SK-N-SH (cell line): ENCODE measurements at regions not wholly inside any gene's neighbourhood (a gene's known extent, or its start where the extent isn't known, plus 50 kb on each side); places are given as distances from the start of the nearest gene placed in this dataset.

ENCODE experiments used
- EP300 ChIP-seq, 2 experiments: IDR thresholded peaks; 2 replicates each; pipeline versions ENCODE4 v1.4.0 to v1.6.1; 2012; ENCODE audit warnings: borderline replicate concordance in 1 of 2, low read depth in 1 of 2, low read length in 1 of 2
- GATA2 ChIP-seq: sonication (generic); formaldehyde crosslinking; IDR thresholded peaks from 2 replicates; pipeline ENCODE4 v1.5.0; 2020; ENCODE audit warnings: mild to moderate bottlenecking, missing genetic modification reagents
- POLR2AphosphoS5 ChIP-seq: IDR thresholded peaks from 2 replicates; pipeline ENCODE4 v1.6.1; 2012; ENCODE audit warnings: low read depth, low read length
- SIN3A ChIP-seq: IDR thresholded peaks from 2 replicates; pipeline ENCODE4 v1.6.1; 2012; ENCODE audit warnings: low read depth, mild to moderate bottlenecking, low read length, moderate library complexity, borderline replicate concordance
- TF ChIP-seq, protein P1 (sequence below): fragments of 200-600 bp; sonication (generic); IDR thresholded peaks from 2 replicates; pipeline ENCODE4 v1.6.1; 2017; ENCODE audit warnings: antibody characterized with exemption, mild to moderate bottlenecking, moderate library complexity

GRCh38 chr6:167691533-167692312 lies 135.0 kb upstream of the AFDN start:
- TF ChIP-seq SIN3A = no peak
- TF ChIP-seq GATA2 (CRISPR knock-in tag) = no peak
- TF ChIP-seq, protein P1, sequence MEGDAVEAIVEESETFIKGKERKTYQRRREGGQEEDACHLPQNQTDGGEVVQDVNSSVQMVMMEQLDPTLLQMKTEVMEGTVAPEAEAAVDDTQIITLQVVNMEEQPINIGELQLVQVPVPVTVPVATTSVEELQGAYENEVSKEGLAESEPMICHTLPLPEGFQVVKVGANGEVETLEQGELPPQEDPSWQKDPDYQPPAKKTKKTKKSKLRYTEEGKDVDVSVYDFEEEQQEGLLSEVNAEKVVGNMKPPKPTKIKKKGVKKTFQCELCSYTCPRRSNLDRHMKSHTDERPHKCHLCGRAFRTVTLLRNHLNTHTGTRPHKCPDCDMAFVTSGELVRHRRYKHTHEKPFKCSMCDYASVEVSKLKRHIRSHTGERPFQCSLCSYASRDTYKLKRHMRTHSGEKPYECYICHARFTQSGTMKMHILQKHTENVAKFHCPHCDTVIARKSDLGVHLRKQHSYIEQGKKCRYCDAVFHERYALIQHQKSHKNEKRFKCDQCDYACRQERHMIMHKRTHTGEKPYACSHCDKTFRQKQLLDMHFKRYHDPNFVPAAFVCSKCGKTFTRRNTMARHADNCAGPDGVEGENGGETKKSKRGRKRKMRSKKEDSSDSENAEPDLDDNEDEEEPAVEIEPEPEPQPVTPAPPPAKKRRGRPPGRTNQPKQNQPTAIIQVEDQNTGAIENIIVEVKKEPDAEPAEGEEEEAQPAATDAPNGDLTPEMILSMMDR = no peak
- no peak for TF ChIP-seq EP300 (IDR thresholded peaks at IDR 0.05; ENCODE audit: borderline replicate concordance in 1 of 2, low read depth in 1 of 2, low read length in 1 of 2)
- no peak for TF ChIP-seq POLR2AphosphoS5
